ENCODE measurements at regions not wholly inside any gene's neighbourhood (a gene's known extent, or its start where the extent isn't known, plus 50 kb on each side); places are given as distances from the start of the nearest gene placed in this dataset.

DNA sequence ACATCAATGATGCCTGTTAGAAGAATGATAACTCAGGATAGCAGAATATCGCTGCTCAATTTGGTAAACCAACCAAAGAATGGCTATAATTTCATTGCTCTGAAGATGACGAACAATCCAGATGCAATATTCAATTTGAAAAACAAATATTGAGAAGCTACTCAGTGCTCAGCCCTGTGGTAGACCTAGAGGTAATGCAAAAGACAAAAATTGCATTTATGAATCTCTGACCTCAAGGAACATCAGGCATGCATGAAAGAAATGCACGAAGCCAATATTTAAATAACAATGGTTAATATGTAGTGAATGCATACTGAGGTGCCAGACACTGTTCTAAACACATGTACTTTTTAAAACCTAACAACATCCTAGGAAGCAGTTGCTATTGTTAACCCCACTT, 298.6 kb upstream of the TMTC1 start:
- no peak for DNase-seq

DNA sequence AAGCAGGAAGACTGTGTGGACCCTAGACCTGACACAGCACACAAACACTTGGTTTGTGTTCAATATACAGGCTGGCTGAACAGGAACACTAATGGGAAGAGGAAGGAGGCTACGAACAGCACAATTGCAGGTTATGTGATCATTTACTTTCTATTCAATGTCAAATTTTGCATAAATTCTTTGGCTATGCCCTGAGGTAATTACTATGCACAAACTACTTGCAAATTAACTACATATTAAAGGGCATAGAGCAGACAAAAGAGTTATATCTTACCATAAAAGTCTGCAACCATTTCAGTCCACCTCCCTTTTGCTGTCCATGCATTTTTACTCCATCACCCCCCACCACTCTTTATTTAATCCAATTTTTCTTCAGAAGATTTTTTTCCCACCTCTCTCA, 291.2 kb upstream of the TMTC1 start:
- DNase-seq, result no peak

DNA sequence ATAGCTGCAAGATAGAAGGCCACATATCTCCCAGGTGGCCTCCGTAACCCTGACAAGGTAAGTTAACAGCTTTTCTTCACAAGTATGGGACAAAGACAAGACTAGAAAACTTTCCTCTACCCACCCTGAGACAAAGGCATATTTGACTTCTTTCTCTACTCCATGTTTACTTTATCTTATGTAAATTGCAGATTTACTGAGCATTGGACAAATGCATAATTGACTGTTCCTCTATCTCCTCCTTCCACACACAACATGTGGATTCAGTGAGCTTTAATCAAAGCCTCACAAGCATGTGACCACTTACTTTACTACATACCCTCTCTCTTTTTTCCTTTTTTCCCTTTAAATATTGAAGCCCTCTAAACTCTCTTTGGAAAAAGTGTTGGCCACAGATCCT, 289.1 kb upstream of the TMTC1 start:
- no peak for DNase-seq

DNA sequence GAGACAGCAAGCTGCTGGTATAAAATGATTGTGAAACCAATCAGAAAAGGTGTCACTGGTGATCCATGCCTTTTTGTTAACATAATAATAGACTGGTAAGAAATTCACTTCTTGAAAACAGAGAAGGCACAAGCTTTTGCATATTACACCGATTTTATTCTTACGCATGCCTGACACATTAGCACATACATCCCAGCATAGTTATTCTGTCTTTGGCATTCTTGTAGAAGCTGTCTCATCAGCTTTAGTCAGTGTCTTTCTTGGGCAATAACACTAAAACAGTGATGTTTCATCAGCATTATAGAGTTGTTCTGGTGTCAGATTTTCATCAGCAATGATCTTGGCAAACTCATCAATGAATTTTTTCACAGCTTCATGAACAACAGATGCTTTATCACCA, 283.4 kb upstream of the TMTC1 start:
- DNase-seq, result no peak

DNA sequence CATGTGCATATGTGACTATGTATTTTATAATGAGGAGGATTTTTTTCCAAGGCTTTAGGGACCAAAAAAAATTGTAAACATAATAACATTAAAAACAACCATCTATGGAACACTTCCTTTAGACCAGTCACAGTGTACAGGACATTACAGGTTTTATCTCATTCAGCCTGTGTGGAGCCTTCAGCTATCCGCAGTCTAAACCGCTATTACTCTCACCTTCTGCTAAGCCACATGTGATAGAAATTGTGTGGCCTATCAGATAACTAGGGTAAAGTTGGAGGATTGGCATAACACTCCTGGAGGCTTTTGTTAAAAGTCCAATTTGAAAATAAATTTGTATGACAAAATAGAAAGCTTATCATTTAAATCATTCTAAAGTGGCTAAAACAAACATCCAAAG, 281.2 kb upstream of the TMTC1 start:
- no peak for DNase-seq

DNA sequence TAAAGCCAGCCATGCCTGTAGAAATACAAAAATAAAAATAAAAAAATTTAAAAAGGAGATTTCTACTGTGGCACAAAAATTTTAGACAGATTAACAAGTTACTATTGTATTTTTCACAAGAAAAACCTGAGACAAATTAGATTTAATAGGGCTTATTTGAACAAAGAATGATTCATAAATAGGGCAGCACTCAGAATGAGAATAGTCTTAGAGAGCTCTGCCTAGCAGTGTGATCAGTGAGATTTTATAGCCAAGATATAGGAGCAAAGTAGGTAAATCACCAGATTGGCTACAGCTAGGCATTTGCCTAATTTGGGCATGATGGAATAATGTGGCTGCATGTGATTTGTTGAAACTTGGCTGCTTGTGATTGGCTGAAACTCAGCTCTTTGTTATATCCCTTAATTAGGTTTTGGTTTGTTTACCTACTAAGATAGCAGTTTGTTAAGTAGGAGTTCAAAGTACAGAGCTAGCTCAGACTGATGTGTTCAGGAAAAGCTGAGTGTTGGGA, 279.7 kb upstream of the TMTC1 start:
- DNase-seq, result no peak

DNA sequence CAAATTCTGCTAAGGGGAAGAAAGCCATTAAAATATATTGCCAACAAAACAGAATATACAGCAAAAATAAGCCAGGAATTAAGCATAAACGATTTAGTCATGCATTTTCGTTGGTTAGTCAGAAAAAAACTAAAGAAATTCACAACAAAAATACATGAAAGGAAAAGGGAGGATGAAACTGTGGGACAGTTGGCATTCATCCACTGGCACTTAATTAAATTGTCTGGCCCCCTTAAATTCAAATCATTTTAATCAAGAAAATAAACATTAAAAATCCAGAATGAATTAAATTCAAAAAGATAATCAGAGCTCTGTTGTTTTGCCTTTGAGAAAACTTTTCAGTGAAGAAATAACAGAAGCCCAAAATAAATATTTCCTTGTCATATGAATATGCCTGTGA, 264.6 kb upstream of the TMTC1 start:
- DNase-seq, result no peak

DNA sequence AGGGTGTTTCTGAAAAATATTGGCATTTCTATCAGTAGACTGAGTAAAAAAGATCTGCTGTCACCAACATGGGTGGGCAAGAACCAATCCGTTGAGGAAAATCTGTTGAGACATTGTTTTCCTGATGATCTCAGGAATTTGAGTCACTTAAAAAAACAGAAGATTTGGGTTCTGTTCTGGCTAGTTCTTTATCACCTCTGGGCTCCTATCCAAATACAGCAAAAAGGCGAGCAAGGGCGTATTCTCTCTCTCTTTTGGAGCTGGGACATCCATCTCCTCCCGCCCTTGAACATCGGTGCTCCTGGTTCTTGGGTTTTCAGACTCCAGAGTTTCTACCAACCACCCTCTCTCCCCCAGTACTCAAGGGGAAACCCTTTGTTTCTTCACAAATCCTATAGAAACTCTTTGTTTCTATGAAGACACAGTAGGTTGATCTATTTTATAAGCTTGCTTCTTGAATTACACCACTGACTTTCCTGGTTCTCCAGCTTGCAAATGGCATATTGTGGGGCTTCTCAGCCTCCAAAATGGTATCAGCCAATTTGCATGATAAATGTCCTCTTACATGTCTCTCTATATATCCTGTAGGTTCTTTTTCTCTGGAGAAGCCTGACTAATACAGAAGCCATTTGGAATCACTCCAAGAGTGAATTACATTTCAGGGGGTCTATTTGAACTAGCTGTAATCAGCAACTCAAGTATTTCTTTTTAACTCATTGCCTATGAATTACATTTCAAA, 263.9 kb upstream of the TMTC1 start:
- DNase-seq, result no peak

DNA sequence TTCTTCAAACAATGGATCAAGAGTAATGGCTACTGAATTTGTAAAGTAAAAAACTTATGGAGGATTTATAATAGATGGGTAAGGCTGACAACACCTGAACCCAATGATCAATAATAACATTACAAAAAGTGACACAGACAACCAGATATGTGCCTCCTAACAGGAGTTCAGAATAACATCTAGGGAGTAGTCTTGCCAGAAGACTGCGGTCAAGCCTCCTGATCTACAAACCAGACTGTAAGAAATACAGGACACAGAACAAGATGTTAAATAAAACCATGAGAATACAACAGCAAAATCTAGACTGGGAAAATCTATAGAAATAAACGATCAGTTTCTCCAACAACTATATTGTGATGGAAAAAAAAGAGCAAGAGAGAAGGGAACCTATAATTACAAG, 262.6 kb upstream of the TMTC1 start:
- no peak for DNase-seq

DNA sequence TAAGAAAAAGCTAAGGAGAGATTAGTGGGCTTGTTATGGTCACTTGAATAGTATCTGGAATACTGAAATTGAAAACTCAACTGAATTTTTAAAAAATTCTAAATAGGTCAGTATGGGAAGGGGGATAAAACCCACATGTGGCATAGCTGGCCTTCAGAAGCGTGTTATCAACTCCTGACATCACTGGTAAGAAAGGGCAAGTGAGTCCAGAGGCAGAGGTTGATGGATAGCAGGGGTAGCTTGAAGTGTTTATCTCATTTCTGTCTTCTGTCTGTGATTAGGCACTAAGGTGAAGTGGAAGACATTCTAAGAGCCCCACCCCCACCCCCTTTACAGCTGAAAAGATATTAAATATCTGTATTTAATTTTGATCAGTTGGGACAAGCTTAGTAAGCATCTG, 261.4 kb upstream of the TMTC1 start:
- DNase-seq, result no peak

DNA sequence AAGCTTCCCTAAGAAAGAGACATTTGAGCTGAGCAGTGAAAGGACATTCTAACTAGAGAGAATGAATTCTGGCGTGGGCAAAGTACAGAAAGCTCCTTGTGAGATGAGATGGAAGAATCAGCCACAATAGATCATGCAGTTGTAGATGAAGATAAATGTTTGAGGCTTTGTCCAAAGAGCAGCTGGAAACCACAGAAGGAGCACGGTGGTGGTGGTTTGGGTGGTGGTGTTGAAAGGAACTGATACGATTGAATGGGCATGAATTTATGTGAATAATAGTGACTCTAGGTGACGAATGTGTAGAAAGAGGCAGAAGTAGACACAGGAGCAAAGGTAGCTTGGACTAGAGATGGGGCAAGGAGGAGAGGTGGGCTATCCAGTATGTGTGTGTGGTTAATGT, 260.5 kb upstream of the TMTC1 start:
- DNase-seq, result no peak

DNA sequence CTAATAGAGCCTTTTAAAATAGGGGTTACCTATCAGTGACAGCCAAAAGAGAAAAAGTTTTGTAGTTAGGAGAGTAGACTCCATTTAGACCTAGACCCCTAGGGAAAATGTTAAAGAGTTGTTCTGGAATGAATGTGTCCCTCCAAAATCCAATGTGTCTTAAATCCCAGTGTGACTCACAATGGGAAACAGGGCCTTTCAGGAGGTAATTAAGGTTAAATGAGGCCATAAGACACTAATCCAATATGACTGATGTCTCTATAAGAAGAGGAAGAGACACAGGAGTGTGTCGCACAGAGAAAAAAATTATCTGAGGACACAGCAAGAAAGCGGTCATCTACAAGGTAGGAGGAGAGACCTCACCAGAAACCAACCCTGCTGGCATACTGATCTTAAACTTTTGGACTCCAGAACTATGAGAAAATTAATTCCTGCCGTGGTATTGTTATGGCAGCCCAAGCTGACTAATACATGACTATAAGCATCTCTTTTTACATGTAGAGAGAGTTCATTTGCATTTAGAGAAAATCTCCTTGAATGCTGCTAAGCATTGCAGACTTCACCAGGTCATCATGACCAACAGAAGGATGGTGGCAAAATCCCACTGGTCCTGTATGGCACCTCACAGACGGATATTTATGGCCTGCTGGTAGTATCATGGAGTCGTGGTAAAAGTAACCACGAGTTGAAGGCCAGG, 259.6 kb upstream of the TMTC1 start:
- no peak for DNase-seq

DNA sequence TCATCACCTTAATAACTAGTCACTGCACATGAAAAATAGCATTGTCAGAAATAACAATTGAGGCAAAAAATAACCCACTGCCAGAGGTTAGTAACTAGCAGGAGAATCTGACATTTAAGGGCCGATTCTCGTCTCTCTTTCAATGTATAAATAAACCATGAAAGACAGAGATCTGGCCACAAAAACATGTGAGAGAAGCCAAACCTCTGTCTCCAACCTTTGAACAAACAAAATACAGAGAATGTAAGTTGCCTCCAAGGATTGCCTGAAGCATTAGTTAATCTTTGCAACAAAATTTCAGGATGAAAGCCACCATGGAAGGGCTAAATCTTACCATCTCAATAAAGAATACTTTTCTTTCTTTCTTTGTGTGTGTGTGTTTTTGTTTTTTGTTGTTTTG, 257.4 kb upstream of the TMTC1 start:
- no peak for DNase-seq

DNA sequence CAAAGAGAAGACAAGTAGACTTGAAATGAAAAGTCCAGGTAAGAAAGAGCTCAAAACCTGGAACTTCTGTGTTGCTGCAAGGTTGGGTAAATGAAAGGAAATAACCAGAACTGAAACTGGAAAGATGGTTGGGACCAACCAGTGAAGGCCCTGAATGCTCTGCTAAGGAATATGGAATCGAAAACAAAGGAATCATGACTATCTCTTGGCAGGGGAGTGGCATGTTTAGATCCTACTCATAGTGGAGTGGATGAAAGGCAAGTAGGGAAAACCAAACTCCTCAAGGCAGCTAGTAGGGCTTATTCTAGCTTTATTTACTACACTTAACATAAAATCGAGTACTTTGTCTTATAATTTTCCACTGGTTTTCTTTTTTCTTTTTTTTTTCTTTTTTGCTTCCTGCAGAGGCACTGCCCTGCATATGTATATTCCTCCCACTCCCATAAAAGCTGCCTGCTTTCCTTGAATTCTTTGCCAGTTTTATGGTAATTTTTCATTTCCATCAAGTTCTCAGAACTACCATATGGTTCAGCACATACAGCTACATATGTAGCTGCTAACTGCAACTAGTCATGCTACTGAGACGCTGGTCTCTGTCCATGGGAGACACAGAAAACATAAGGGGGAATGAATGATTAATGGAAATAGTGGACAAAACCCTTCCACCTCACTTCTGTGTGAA, 247.1 kb upstream of the TMTC1 start:
- DNase-seq, result no peak

DNA sequence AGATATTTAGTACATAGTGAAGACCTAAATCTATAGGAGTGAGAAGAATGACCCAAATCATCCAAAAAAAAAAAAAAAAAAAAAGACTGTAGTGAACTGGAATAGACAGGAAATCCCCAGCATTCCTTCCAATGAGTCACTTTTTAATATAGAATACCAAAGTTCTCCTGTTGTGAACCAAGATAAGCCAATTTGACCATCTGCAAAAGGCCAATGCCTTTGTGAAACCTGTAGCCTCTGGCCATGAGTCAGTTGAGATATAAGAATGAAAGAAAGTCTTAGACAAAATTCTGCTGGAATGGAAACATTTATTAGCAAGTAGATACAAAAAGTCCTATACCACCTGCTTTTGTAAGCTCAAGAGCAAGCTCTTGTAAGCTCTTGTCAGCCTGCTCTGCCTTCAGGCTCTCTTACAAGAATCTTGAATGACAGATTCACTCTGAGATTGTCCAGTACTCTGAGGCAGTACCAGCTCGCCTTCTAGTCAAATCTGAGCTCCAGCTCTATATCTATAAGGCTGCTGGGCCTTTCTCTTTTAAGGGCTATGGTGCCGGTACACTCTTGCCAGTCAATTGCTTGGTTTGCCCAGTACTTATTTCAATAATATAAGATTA, 243.0 kb upstream of the TMTC1 start:
- DNase-seq, result no peak

DNA sequence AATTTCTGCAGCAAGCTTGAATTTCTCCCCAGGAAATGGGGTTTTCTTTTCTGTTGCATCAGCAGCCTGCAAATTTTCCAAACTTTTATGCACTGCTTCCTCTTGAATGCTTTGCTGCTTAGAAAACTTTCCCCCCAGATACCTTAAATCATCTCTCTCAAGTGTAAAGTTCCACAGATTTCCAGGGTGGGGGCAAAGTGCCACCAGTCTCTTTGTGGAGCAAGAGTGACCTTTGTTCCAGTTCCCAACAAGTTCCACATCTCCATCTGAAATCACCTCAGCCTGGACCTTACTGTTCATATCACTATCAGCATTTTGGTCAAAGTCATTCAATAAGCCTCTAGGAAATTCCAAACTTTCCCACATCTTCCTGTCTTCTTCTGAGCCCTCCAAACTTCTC, 241.6 kb upstream of the TMTC1 start:
- no peak for DNase-seq

DNA sequence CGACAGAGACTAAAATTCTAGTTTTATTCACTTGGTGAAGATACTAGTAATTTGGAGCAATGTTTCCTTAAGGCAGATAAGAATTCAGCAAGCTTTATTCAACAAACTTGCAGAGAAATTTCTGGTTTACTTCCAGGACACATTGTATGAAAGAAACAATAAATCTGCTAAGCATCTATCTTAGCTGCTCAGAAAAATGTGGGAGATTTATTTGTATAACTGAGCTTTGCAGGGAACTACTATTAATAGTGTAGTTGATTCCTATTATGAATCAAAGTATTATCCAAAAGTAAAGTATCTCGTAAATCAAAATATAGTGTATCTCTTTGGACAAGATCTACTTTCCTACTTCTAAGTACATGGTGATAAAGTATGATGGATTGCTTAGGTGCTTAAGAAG, 239.4 kb upstream of the TMTC1 start:
- DNase-seq, result no peak

DNA sequence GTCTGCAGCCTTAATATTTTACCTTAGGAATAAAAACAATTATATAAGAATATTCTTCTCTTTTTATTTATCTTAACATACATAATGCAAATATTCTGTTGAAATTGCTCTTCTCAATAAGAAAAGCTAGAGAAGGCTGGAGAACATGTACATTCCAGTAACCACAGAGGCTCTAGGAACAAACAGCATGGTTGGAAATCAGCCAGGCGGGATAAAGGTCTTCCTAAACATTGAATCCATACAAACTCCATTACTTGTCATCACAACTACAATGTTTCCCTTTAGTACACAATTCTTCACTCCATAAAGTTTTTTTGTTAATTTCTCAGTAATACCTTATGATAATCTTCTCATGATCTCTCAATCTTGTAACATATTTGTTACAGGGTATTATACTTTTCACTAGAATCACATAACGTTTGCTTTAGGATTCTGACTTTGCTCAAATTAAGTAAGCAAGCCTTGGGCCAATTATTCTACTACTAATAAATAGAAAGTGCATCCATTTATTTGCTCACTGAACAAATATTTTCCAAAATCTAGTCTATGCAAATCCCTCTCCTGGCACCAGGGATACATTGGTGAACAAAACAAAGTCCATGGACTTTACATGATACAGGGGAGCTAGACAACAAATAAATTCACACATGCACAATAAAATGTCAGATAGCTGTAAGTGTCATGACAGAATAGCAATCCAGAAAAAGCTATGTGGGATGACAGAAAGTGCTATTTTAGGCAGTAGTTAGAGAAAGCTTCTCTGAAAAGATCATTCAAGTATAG, 237.5 kb upstream of the TMTC1 start:
- no peak for DNase-seq

DNA sequence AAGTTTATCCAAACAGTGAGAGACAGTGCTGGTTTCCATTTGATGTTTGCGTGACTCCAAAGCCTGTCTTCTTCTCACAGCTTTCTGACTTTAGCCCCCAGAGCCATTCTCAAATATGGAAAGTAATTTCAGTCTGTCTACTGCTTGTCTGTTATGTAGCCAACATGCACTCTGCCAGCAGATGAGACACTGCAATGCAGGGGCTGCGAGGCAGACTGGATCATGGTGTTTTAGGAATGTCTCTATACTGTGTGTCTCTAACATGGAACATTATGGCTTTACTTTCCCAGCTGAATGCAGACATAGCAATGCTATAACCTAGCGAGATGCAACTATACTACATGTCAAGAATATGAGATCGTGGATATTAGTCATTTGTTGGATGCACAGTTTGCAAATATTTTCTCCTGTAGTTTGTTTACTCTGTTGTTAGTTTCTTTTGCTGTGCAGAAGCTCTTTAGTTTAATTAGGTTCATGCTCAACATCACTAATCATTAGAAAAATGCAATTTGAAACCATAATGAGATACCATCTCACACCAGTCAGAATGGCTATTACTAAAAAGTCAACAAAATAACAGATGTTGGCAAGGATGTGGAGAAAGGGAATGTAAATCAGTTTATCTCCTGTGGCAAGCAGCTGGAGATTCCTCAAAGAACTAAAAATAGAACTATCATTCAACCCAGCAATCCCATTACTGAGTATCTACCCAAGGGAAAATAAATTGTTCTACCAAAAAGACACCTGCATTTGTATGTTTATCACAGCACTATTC, 235.8 kb upstream of the TMTC1 start:
- DNase-seq, result no peak

DNA sequence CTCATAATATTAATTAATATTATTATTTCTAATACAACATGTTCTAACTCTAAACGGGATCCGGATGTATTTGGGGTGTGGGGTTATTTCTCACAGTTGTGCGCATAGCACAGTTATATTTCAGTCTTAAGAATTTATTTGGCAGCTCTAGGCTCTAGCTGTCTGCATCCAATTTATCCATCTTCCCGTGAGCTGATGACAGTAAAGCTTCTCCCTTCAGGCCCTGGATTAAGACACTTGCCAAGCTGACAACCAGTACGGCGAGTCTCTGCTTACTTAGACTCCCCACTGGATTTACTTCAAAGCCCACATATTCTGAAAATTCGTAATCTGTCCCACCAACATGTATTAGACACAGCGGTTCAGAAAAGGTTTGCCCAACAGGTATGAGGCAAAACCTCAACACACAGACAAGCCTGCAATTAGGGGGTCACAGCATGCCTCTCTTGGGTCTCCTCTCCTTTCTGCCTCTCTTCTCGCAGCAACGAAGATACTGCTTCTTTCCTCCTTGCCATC, 232.9 kb upstream of the TMTC1 start:
- no peak for DNase-seq

DNA sequence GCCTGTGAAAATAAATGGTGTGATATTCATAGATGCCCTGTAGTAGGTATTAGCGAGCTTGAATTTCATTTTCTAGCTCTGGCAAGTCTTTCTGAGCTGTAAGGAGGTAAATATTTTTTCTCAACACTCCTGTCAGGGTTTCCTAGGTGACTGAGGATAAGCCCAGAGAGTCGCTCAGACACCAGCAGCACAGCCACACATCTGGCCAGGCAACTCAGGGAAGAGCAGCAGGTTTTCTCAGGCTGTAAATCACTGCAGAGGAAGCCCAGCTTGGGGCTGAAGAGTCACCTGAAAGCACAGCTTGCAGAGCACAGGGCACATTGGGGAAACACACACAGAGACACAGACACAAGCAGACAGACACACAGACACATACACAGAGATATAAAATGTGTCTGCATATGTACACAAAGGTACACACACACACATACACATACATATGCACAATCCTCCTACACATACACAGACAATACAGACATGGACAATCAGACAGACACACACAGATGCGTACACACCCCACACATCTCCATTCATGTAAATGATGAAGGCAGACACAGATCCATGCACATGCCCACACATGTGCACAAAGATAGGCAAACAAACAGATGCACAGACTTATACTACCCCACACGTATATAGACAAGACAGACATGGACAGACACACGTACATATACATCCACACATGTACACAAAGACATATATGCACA, 232.0 kb upstream of the TMTC1 start:
- DNase-seq, result no peak

Data from suppressor macrophage treated with lipopolysaccharide for 4 hours (primary cell).